Erythroblast (primary cell): ENCODE measurements at regions not wholly inside any gene's neighbourhood (a gene's known extent, or its start where the extent isn't known, plus 50 kb on each side); places are given as distances from the start of the nearest gene placed in this dataset.

Experiments used
- DNase-seq, 2 experiments: peaks; one replicate each; lab custom pipeline; 2025; lab: John Stamatoyannopoulos, UW
- GATA1 ChIP-seq: IDR thresholded peaks from 2 replicates; pipeline ENCODE4 v1.6.1; 2011; ENCODE audit warnings: low read depth, mild to moderate bottlenecking, control low read depth, low read length, moderate library complexity
- POLR2A ChIP-seq: IDR thresholded peaks from 2 replicates; pipeline ENCODE4 v1.6.1; 2011; ENCODE audit warnings: mild to moderate bottlenecking, low read length

DNA sequence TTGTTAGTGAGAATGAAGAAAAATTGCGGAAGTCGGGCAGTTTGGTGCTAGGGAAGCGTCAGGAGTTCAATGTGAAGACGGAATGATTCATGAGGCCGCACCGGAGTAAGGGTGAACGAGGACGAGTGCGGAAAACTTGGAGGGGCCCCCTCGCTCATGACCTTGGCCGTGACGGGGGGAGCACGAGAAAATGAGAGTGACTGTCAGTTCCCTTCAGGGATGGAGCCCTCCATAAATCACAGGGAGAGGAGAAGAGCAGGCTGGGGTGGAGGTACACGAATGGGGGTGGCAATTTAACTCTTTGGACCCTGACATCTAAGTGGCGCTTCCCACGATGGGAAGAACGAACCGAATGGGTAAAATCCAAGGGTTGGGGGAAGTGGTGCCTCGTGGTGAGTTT lies 486.4 kb downstream of the TSHZ3 start:
- TF ChIP-seq GATA1 (no peak), POLR2A (no peak)
- DNase-seq = no peak

DNA sequence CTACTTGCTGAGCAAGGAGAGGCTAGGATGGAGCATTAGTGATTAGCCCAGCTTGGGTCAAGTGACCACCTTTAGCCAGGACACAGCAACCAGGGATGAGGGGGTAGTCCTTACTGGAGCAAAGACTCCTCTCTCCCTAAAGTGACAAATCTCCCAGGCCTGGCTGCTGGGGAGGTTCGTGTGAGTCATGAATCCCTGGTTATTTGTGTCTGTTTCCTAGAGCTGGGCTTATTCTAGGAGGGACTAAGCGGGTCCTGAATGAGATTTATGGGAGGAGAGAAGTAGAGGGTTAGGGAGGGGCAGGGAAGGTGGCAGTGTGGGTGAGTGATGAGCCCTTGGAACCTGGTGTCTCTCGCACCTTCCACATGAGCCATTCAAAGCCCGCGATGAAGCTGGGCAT lies 487.3 kb downstream of the TSHZ3 start:
- DNase-seq = no peak
- TF ChIP-seq GATA1 (no peak), POLR2A (no peak)

DNA sequence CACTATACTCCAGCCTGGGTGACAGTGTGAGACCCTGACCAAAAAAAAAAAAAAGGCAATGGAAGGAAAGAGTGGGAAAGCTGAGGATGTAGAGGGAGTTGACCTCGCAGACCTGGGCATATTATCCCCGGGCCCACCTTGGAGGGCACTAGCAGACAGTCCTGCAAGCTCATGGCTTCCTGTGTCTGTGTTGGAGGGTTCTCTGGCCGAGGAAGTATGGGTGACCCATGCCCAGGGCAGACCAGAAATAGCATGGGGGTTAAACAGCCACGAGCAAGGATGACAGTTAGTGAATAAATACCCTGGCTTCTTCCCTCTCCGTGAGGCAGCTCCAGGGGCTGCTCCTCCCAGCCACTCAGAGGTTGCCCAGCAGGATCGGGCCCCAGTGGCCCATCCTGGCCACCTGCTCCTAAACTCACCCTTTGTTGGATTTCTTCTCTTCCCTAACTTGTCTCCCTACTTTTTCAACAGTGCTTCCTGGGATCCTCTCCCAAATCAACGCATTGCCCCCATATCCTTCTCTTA lies 485.8 kb downstream of the ZNF536 start:
- TF ChIP-seq POLR2A = no peak
- TF ChIP-seq GATA1 = no peak
- no peak for DNase-seq

DNA sequence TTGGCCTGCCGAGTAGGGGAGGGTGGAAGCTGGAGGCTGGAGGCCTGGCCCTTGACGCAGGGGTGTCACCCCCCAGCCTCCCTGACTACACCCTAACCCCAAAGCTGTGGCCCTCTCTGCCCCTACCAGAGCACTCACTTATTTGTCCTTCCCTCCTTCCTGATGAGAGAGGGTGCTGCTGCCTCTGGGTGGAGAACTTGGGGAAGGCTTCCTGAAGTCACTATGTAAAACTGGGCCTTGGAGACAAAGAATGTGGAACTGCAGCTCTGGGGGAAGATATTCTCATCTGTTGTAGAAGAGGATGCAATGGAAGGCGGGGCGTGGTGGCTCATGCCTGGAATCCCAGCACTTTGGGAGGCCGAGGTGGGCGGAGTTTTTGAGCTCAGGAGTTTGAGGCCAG lies 485.2 kb downstream of the ZNF536 start:
- TF ChIP-seq GATA1 (no peak), POLR2A (no peak)
- no peak for DNase-seq

DNA sequence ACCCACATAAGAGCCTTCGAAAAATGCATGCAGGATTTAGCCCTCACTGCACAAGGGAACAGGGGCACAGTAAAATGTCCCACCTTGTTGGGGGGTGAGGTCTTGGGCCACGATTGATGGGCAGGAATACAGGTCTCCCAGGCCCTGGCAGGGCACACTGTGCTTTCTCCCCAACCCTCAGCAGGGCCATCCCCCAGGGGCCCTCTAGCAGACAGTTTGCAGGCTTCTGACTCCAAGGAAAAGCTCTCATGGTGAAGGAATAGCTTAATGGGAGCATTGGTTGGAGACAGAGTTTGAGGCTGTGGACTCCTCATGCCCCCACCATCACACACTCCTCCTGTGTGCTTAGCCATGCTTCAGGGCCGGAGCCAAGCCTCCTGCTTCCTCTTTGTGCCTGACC lies 484.6 kb downstream of the ZNF536 start:
- TF ChIP-seq POLR2A = no peak
- no peak for TF ChIP-seq GATA1
- DNase-seq = no peak

DNA sequence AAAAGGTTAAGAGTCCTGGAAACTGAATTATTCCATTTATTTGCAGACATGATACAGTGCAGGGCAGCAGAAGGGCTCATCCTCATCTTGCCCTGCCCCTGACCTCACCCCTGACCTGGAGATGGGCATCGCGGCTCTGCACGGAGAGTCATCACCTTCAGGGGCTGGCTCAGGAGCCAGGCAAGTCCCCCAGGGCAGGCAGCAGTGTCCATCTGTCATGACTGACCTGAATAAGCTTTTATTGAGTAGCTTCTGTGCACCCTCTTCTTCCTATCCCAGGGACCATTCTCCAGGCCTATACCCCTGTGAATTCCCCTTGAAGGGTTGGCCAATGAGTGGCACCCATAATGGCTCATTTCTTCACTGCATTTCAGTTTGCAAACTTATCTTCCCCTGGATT lies 484.2 kb downstream of the ZNF536 start:
- no peak for DNase-seq
- TF ChIP-seq GATA1 (no peak), POLR2A (no peak)

DNA sequence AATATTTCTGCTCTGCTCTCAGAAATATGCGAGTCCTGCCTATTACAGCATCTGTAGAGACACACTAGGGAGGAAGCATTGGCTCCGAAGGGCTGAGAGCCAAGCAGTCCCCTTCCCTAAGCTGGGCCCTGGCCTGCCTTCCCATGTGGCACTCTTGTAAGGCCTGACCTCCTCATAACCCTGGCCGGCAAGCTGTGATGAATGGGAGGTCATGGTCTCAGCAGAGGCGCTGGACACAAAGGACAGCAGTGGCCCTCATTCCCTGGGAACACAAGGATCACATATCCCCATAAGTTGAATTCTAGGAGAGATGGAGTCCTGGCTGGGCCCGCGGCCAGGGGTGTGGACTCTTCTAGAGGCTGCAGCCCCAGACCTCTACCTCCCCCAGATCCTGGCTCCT lies 483.3 kb downstream of the ZNF536 start:
- no peak for TF ChIP-seq GATA1
- DNase-seq = no peak

DNA sequence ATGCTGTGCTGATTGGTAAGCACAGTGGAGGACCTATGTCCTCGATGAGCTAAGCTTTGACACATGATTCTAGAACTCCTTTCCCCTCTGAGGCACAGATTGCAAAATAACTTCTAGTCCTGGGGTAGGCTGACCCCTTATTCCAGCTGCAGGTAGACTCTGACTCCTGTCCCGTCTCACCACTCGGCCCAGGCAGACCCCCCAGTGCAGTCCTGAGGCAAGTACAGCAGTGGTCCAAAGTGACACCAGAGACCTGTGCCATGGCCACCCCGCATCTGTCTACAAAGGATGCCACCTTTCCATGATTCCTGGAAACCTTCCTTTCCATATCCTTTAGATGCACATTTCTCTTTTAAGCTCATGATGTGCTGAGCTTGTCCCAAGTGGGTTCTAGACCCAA lies 482.5 kb downstream of the ZNF536 start:
- TF ChIP-seq POLR2A (no peak), GATA1 (no peak)
- DNase-seq = no peak

DNA sequence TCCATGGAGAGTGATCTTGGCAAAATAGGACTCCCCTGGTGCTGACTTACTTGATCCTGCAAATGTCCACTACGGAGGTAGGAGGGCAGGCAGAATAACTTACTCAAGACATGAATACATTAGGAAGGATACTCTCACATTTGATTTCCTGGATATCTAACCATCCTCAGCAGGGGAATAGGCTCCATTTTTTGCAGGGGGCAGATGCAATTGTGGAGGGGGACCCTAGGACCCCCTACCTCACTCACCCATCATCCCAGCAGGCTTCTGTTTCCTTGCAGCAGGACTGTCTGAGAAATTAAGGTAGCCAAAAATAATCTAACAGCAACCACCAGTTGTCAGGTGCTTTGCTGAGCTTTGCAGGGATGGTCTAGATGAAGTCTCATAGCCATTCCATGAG lies 482.0 kb downstream of the ZNF536 start:
- TF ChIP-seq GATA1 = no peak
- TF ChIP-seq POLR2A = no peak
- no peak for DNase-seq

DNA sequence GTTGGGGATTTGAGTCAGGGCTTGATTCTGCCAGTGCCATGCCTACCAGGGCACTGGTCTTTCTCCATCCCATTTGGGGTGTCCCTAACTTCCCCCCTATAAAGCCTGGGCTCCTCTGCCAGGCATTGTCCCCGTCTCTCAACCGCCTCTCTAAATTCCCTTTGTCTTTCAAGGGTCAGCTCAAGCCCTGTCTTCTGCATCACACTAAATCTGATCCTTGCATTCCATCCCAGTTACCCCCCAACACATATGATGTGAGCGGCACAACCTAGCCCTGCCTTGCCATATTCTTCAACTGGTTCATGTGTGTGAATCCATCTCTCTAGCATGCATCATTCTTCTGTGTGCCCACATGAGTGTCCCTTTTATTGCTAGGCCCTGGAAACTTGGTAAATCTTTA lies 480.9 kb downstream of the ZNF536 start:
- DNase-seq = no peak
- TF ChIP-seq POLR2A (no peak), GATA1 (no peak)

DNA sequence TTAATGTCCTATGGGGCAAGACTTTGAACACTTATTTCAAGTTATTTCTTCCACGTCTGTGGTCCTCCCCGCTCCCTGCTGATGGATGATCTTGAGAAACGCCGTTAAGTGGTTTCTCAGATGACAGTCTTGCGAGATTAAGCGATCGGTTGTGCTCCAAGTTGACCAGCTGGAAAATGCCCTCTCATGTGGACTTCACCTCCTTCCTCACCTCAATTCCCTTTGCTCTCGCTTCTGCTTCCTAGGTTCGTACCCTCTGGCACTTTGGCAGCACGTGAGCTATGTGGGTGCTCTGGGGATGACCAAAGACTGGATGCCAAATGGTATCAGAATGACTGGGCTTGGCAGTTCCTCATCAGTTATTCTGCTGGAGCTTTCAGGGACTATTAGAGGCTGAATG lies 480.0 kb downstream of the ZNF536 start:
- DNase-seq = no peak
- no peak for TF ChIP-seq POLR2A
- no peak for TF ChIP-seq GATA1

DNA sequence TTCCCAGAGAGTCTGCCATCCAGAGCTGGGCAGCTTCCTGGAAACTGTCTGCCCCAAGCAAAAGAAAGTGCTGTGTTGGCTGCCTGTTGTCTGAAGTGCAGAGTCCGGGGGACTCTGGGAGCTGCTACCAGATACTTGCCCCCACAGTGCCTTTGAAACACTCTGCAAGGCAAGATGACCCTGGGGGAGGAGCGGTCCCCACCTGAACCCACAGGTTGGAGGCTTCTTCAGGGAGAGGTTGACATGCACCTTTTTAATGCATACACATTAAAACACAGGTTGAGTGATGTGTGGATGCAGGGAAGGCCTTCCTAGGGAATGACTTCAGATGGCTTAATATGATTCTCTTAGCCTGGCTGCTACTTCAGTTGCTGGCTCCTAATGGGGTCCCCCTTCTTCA lies 479.5 kb downstream of the ZNF536 start:
- TF ChIP-seq GATA1 (no peak), POLR2A (no peak)
- no peak for DNase-seq

DNA sequence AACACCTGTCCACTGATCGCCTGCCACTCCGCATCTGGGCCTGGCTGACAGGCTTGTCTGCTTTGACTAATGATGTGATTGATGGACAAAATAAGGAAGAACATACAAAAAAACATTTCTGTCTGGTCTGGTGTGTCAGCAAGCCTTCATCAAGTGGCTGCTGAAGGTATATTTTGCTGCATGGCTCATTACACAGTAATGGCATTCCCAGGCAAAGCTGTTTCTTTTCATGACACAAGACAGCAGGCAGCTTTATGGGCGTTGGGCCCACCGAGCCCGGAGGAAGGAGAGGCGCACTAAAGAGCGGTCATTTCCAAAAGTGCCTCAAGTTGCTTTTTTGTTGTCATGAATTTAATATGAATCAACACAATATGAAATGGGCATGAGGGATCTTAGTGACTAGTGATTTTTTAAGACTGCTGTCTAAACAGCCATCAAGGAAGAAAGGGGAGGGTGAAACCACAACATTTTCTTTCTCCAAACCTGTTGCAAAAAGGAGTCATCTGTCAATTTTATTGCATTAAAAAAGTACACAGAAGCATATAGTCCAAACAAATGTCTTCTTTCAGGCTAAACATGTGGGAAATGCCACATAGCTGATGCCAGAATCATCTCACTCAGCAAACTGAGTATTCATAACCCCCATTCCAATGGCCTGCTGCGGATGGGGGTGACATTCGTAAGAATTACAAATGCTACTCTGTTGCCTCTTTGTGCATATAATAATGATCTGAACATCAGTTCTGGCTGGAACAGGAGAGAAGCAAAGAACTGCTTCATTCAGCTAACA lies 476.6 kb downstream of the ZNF536 start:
- TF ChIP-seq POLR2A = no peak
- no peak for TF ChIP-seq GATA1
- no peak for DNase-seq

DNA sequence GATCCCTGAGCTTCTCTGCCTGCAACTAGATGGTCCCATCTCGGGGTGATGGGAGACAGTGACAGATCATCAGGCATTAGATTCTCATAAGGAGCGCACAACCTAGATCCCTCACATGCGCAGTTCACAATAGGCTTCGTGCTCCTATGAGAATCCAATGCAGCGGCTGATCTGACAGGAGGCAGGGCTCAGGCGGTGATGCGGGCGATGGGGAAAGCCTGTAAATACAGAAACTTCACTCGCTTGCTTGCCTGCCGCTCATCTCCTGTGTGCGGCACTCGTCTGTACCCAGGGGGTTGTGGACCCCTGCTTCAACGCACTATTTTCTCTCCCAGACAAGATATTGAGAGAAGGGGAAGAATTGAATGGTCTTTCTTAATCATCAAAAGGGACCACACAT lies 473.9 kb downstream of the ZNF536 start:
- DNase-seq = no peak
- no peak for TF ChIP-seq GATA1
- no peak for TF ChIP-seq POLR2A

DNA sequence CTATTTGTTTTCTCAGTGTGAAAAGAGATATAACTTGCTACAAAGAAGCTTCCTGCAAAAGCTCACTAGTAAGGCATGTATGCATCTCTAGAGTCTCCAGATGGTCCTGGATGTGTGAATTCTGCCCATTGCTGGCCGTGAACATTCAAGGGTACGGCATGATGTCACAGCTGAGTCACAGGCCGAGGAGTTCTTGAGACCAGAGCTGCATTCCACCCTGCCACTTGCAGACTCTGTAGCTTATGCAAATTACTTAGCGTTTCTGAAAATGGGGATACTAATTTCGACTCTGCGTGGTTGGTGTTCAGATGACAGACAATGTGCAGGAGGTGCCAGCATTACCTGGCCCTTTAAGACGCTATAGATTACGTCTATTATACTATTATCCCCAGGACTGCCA lies 470.7 kb downstream of the ZNF536 start:
- DNase-seq = no peak
- TF ChIP-seq GATA1 (no peak), POLR2A (no peak)

DNA sequence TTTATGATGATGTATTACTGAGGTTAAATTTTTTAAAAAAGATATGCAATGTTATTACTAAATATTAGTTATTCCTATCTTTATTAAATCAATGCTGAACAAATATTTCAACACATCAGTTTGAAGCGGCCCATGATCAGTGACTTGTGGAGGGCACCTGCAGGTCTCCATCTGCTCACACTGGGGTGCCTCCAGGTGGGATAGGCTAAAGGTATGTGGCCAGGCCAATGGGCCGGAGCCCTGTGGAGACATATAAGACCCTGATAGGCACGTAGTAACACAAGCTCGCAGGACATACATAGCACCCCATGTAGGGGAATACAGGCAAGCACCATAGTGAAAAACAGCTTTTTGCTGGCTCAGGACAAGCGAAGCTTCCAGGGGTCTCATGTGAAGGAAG lies 469.8 kb downstream of the ZNF536 start:
- DNase-seq = no peak
- TF ChIP-seq POLR2A (no peak), GATA1 (no peak)
